ENCODE measurements at regions not wholly inside any gene's neighbourhood (a gene's known extent, or its start where the extent isn't known, plus 50 kb on each side); places are given as distances from the start of the nearest gene placed in this dataset.
"Not testable (repeated sequence)": the region's sequence is repeated elsewhere in the genome, so short reads cannot be mapped to it uniquely, and the experiment has no call there.

- no peaks in the 10 kb centered on the region for H3K27me3 ChIP-seq
- DNase-seq: no peak
- H3K36me3 ChIP-seq: no peaks in the 10 kb centered on the region
- TF ChIP-seq CTCF (IDR thresholded peaks at IDR 0.05): no peak
- H3K4me1 ChIP-seq: no peaks in the 10 kb centered on the region
- no peaks in the 10 kb centered on the region for H3K9me3 ChIP-seq
- intact Hi-C loops (cut with DNase I): no loop called here
- no peak overlapping the region for H3K9ac ChIP-seq (ENCODE audit: low read depth in 2 of 2, low read length in 2 of 2)
- no peak overlapping the region for H3K27ac ChIP-seq
- no peak overlapping the region for H3K4me3 ChIP-seq
Measured at GRCh38 chr3:106302451-106303221, 433.8 kb upstream of the CBLB start.

GRCh38 chr3:106303766-106304165 lies 435.0 kb upstream of the CBLB start:
- Histone ChIP-seq H3K4me3 (no peak overlapping the region), H3K27me3 (no peaks in the 10 kb centered on the region), H3K36me3 (no peaks in the 10 kb centered on the region), H3K4me1 (no peaks in the 10 kb centered on the region), H3K27ac (no peak overlapping the region), H3K9ac (ENCODE audit: low read depth in 2 of 2, low read length in 2 of 2) (no peak overlapping the region), H3K9me3 (no peaks in the 10 kb centered on the region)
- TF ChIP-seq CTCF (IDR thresholded peaks at IDR 0.05): no peak
- no peak for DNase-seq
- intact Hi-C loops (cut with DNase I): no loop called here

GRCh38 chr3:106305127-106305526 lies 436.3 kb upstream of the CBLB start:
- TF ChIP-seq CTCF (IDR thresholded peaks at IDR 0.05): no peak
- intact Hi-C loops (cut with DNase I): no loop called here
- Histone ChIP-seq H3K36me3 (no peaks in the 10 kb centered on the region), H3K9ac (ENCODE audit: low read depth in 2 of 2, low read length in 2 of 2) (no peak overlapping the region), H3K4me3 (no peak overlapping the region), H3K27me3 (no peaks in the 10 kb centered on the region), H3K9me3 (no peaks in the 10 kb centered on the region), H3K4me1 (no peaks in the 10 kb centered on the region), H3K27ac (no peak overlapping the region)
- no peak for DNase-seq

- no peak for TF ChIP-seq CTCF (IDR thresholded peaks at IDR 0.05)
- intact Hi-C loops (cut with DNase I): no loop called here
- Histone ChIP-seq H3K9me3 (no peaks in the 10 kb centered on the region), H3K9ac (ENCODE audit: low read depth in 2 of 2, low read length in 2 of 2) (no peak overlapping the region), H3K4me3 (no peak overlapping the region), H3K27ac (no peak overlapping the region), H3K4me1 (no peaks in the 10 kb centered on the region), H3K36me3 (no peaks in the 10 kb centered on the region), H3K27me3 (no peaks in the 10 kb centered on the region)
- no peak for DNase-seq
Measured at GRCh38 chr3:106305882-106306435, 437.1 kb upstream of the CBLB start.

- Histone ChIP-seq H3K4me3 (no peak overlapping the region), H3K4me1 (no peaks in the 10 kb centered on the region), H3K27ac (no peak overlapping the region), H3K36me3 (no peaks in the 10 kb centered on the region), H3K9me3 (no peaks in the 10 kb centered on the region), H3K9ac (ENCODE audit: low read depth in 2 of 2, low read length in 2 of 2) (no peak overlapping the region), H3K27me3 (no peaks in the 10 kb centered on the region)
- no peak for TF ChIP-seq CTCF (IDR thresholded peaks at IDR 0.05)
- intact Hi-C loops (cut with DNase I): no loop called here
- no peak for DNase-seq
Measured at GRCh38 chr3:106309274-106309673, 440.5 kb upstream of the CBLB start.

GRCh38 chr3:106309798-106310197 lies 441.0 kb upstream of the CBLB start:
- intact Hi-C loops (cut with DNase I); H3K27me3 ChIP-seq; DNase-seq; H3K4me3 ChIP-seq; H3K36me3 ChIP-seq; H3K27ac ChIP-seq; H3K4me1 ChIP-seq; H3K9ac ChIP-seq (ENCODE audit: low read depth in 2 of 2, low read length in 2 of 2); H3K9me3 ChIP-seq: not testable (repeated sequence)

All from colonic mucosa (tissue), 4 donors.